ENCODE measurements at regions not wholly inside any gene's neighbourhood (a gene's known extent, or its start where the extent isn't known, plus 50 kb on each side); places are given as distances from the start of the nearest gene placed in this dataset.

DNA sequence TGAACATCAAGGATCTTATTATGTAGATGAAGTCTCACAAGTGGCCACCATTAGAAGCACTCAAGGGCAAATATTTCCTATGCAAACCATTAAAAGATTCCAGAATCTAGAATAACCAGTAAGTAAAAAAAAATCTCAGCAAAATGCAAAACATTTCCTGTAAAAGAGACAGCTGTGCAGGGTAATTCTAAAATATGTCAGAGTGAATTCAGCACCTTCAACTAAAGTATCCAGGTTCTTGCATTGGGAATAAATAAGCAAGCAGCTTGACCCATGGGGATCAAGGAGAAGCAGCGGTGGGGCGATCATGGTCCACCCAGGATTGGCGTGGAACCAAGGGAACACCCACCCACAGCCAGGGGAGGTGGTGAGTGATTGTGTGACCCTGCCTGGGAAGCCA is 2188.9 kb downstream of the PCDH7 start:
- H3K4me1 ChIP-seq (ENCODE audit: insufficient read depth, low read length, poor library complexity, severe bottlenecking): no peaks in the 10 kb centered on the region
- H3K79me2 ChIP-seq (ENCODE audit: insufficient read depth, low read depth, low read length): no peaks in the 10 kb centered on the region
- no peak for DNase-seq (ENCODE audit: low spot score)
- intact Hi-C loops (cut with micrococcal nuclease; ENCODE audit: unreplicated experiment): no loop called here
- no TSS peak for BruUV-seq (replicated peaks)
- H2AFZ ChIP-seq (ENCODE audit: low read length): no peak overlapping the region
- H3K9me3 ChIP-seq (ENCODE audit: low read length): no peaks in the 10 kb centered on the region
- no peaks in the 10 kb centered on the region for H3K9me2 ChIP-seq (ENCODE audit: insufficient read depth, low read length)
- TF ChIP-seq EZH2phosphoT487 (IDR thresholded peaks at IDR 0.05; ENCODE audit: borderline replicate concordance, low read depth, low read length) (no peak), CTCF (conservative IDR thresholded peaks at IDR 0.05; ENCODE audit: low read length) (no peak)
- H3K36me3 ChIP-seq (ENCODE audit: insufficient read depth, low read length): no peaks in the 10 kb centered on the region
- H3K4me3 ChIP-seq (ENCODE audit: low read depth, low read length, poor library complexity, severe bottlenecking): no peak overlapping the region
- no peak overlapping the region for H3K27ac ChIP-seq (ENCODE audit: low read depth, low read length, poor library complexity, severe bottlenecking)
- no peaks in the 10 kb centered on the region for H4K20me1 ChIP-seq (ENCODE audit: insufficient read depth, low read length)
- ChIA-PET POLR2A (no interaction called here), CTCF (ENCODE audit: unreplicated experiment) (no interaction called here)
- H3K4me2 ChIP-seq (ENCODE audit: low read length): no peak overlapping the region

- no peak overlapping the region for H3K4me3 ChIP-seq (ENCODE audit: low read depth, low read length, poor library complexity, severe bottlenecking)
- no peak for DNase-seq (ENCODE audit: low spot score)
- H3K9me3 ChIP-seq (ENCODE audit: low read length): no peaks in the 10 kb centered on the region
- POLR2A ChIA-PET: no interaction called here
- no peak for TF ChIP-seq CTCF (conservative IDR thresholded peaks at IDR 0.05; ENCODE audit: low read length)
- TF ChIP-seq EZH2phosphoT487 (IDR thresholded peaks at IDR 0.05; ENCODE audit: borderline replicate concordance, low read depth, low read length): no peak
- H2AFZ ChIP-seq (ENCODE audit: low read length): no peak overlapping the region
- no peaks in the 10 kb centered on the region for H3K36me3 ChIP-seq (ENCODE audit: insufficient read depth, low read length)
- BruUV-seq (replicated peaks): no TSS peak
- H3K79me2 ChIP-seq (ENCODE audit: insufficient read depth, low read depth, low read length): no peaks in the 10 kb centered on the region
- no peaks in the 10 kb centered on the region for H3K9me2 ChIP-seq (ENCODE audit: insufficient read depth, low read length)
- no peak overlapping the region for H3K27ac ChIP-seq (ENCODE audit: low read depth, low read length, poor library complexity, severe bottlenecking)
- CTCF ChIA-PET (ENCODE audit: unreplicated experiment): no interaction called here
- H3K4me1 ChIP-seq (ENCODE audit: insufficient read depth, low read length, poor library complexity, severe bottlenecking): no peaks in the 10 kb centered on the region
- H3K4me2 ChIP-seq (ENCODE audit: low read length): no peak overlapping the region
- H4K20me1 ChIP-seq (ENCODE audit: insufficient read depth, low read length): no peaks in the 10 kb centered on the region
- intact Hi-C loops (cut with micrococcal nuclease; ENCODE audit: unreplicated experiment): no loop called here
Measured at GRCh38 chr4:32909736-32910135, 2189.6 kb downstream of the PCDH7 start.

GRCh38 chr4:32917586-32917985 is 2197.4 kb downstream of the PCDH7 start:
- Histone ChIP-seq H2AFZ (ENCODE audit: low read length) (no peak overlapping the region), H3K36me3 (ENCODE audit: insufficient read depth, low read length) (no peaks in the 10 kb centered on the region), H4K20me1 (ENCODE audit: insufficient read depth, low read length) (no peaks in the 10 kb centered on the region), H3K4me1 (ENCODE audit: insufficient read depth, low read length, poor library complexity, severe bottlenecking) (no peaks in the 10 kb centered on the region), H3K9me3 (ENCODE audit: low read length) (no peaks in the 10 kb centered on the region), H3K79me2 (ENCODE audit: insufficient read depth, low read depth, low read length) (no peaks in the 10 kb centered on the region), H3K4me2 (ENCODE audit: low read length) (no peak overlapping the region), H3K9me2 (ENCODE audit: insufficient read depth, low read length) (no peaks in the 10 kb centered on the region), H3K27ac (ENCODE audit: low read depth, low read length, poor library complexity, severe bottlenecking) (no peak overlapping the region), H3K4me3 (ENCODE audit: low read depth, low read length, poor library complexity, severe bottlenecking) (no peak overlapping the region)
- no TSS peak for BruUV-seq (replicated peaks)
- DNase-seq (ENCODE audit: low spot score): no peak
- CTCF ChIA-PET (ENCODE audit: unreplicated experiment): no interaction called here
- TF ChIP-seq EZH2phosphoT487 (IDR thresholded peaks at IDR 0.05; ENCODE audit: borderline replicate concordance, low read depth, low read length) (no peak), CTCF (conservative IDR thresholded peaks at IDR 0.05; ENCODE audit: low read length) (no peak)
- POLR2A ChIA-PET: no interaction called here
- intact Hi-C loops (cut with micrococcal nuclease; ENCODE audit: unreplicated experiment): no loop called here
